ENCODE measurements at regions not wholly inside any gene's neighbourhood (a gene's known extent, or its start where the extent isn't known, plus 50 kb on each side); places are given as distances from the start of the nearest gene placed in this dataset.

GRCh38 chr11:13105237-13105844 lies 96.2 kb downstream of the RASSF10 start:
- no peak for TF ChIP-seq CTCF (IDR thresholded peaks at IDR 0.05)
- TF ChIP-seq EZH2 (IDR thresholded peaks at IDR 0.05), result no peak
